GM18868 (cell line): ENCODE measurements at regions not wholly inside any gene's neighbourhood (a gene's known extent, or its start where the extent isn't known, plus 50 kb on each side); places are given as distances from the start of the nearest gene placed in this dataset.
"Not testable (repeated sequence)": the region's sequence is repeated elsewhere in the genome, so short reads cannot be mapped to it uniquely, and the experiment has no call there.

ENCODE experiments used
- ATAC-seq: cut with Tn5 transposase; IDR thresholded peaks from one replicate; pipeline ENCODE4 v1.9.1; 2021; ENCODE audit warnings: mild to moderate bottlenecking, moderate library complexity; ENCODE audit not compliant: unreplicated experiment

DNA sequence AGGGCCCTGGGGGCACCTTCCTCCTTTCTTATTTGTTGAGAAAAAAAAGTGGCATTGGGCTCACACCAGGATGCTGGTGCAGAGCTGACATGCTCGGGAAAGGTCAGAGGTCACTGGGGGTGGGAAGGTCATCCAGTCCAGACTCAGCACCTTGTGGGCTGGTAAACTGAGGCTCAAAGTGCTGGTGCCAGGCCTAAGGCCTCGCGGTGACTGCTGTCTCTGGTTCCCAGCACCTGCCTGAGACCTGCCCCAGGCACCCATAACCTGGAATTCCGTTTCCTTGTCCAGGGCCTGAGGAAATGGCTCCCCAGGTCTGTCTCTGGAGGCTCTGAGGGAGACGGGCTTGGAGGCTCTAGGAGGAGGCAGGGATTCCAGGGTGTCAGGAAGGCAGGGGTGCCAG, 521.0 kb downstream of the GOLGA6L6 start:
- not testable (repeated sequence) for ATAC-seq

DNA sequence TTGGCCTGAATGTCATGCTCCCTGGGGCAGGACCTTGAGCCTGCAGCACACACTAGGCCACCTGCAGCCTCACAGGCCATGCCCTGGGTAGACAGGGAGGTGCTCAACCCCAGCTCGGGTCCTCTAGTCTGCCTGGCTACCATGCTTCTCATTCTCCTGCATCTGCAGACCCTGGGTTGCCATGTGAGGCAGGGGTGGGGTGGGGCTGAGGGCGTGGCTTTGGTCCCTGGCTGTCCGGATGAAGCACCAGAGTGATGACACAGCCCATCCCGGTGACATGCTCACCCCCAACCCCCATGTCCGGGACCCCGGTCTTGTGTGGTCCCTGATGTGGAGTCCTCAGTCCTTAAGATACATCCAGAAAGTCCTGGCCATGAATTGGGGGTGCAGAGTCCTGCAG, 521.8 kb downstream of the GOLGA6L6 start:
- ATAC-seq = not testable (repeated sequence)

DNA sequence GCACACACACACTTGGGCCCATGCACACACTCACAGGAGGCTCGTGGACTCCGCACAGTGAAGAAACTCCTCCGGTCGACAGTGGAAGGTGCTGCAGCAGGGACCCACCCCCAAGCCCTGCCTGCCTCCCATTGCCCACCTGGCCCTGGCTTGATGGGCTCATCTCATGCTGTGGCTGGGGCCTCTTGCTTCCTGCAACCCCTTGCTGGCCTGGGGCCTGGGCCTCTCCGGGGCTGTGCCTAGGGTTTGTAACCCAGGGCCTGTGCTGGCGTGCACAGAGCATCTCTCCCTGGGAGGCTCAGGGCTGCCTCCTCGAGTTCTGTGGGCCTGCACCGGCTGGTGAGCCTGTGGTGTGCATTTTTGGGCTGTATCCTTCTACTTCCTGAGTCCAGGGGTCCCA, 524.0 kb downstream of the GOLGA6L6 start:
- ATAC-seq = not testable (repeated sequence)

GRCh38 chr15:20016941-20017340, 524.7 kb downstream of the GOLGA6L6 start:
- ATAC-seq = not testable (repeated sequence)

DNA sequence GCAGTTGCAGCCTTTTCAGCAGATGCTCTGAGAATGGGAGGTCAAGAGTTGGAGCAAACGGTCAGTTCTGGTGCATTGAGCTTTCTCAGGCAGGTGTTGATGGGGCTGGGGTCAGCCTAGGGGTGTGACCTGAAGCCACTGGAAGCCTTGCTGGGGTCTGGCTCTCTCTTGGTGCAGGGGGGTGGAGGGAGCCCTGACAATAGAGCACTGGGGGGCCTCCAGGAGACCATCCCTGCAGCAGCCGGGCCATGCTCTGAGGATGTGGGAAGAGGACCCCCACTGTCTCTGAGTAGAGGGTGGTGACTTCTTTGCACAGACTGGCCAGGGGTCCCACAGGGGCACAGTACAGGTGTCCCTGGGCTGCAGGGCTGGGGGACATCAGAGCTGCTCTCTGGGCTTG, 528.8 kb downstream of the GOLGA6L6 start:
- not testable (repeated sequence) for ATAC-seq

DNA sequence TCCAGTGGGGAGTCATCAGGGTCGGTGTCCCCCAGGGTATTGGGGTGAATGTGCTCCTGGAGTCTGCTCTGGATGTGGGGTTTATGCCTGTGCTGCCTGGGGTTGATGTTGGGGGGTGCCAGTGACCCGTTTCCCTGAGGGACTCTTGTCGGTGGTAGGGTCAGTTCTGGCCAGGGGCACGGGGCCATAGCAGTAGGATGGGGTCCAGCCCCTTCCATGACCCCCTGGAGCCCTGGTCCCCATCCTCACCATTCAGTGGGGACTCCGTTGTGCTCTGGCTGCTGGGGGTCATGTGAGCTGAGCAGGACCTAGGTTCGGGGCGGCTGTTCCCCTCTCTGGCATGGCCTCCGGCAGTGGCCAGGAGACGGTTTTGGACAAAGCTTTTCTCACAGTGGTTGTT, 530.8 kb downstream of the GOLGA6L6 start:
- ATAC-seq = not testable (repeated sequence)

DNA sequence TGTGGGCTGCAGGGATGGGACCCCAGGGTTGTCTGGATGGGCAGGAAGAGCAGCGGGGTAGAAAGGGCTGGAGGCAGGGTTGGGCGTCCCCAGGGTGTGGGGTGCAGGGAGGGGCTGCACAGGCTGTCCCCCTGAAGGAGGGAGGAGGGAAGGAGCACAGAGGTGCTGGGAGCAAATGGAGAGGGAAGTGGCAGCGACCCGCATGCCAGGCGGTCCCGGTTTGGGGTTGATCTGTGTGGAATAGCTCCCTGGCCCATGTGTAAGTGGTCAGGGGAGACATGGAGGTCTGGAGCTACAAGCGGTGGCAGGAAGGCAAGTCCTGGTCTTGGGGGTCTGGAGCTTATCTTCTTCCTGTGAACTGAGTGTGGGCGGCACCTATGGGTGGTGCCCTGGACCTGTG, 532.0 kb downstream of the GOLGA6L6 start:
- not testable (repeated sequence) for ATAC-seq

GRCh38 chr15:20007338-20007737, 534.3 kb downstream of the GOLGA6L6 start:
- not testable (repeated sequence) for ATAC-seq

DNA sequence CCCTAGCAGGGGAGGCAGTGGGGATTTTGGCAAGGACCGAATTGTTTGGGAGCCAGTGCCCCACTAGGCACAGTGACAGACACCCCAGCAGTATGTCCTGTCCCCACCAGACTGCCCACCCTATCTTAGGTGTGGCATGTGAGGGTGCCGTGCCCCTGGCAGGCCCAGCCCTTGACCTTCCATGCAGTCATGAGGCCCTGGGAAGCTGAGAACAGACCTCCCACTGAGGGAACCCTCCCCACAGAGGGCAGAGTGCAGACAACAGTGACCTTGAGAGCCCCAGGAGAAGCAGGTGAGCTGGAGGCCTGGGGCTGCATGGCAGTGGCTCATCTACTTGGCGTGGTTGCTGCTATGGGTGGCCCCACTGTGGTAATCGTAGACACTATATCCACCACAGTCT, 538.1 kb downstream of the GOLGA6L6 start:
- ATAC-seq = not testable (repeated sequence)

GRCh38 chr15:20002560-20002959, 539.0 kb downstream of the GOLGA6L6 start:
- not testable (repeated sequence) for ATAC-seq

DNA sequence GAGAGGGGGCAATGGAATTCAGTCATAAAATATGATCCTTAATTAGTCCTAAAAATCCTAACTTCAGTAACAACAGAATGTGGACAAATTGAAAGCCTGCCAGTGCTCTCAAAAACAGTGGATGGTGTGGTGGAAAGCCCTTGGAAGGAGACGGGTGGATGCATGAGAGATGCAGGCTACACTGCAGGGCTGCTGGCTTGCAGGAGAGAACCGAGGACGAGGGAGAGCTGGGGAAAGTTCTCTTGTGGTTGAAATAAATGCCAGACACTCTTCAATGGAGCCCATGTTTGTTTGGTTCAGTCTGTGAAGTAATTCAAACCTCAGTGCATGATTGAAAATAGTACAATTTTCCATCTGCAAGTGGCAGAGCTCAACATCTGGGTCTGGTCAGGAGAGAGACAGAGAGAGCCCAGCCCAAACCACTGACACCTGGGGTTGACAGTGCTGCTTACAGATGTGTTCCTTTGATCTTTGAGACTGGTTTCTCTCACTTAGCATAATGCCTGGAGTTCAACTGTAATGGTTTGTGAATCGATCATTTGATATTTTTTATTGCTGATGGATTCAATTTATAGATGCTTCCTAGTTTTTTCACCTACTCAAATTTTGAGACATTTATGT, 544.9 kb downstream of the GOLGA6L6 start:
- not testable (repeated sequence) for ATAC-seq

DNA sequence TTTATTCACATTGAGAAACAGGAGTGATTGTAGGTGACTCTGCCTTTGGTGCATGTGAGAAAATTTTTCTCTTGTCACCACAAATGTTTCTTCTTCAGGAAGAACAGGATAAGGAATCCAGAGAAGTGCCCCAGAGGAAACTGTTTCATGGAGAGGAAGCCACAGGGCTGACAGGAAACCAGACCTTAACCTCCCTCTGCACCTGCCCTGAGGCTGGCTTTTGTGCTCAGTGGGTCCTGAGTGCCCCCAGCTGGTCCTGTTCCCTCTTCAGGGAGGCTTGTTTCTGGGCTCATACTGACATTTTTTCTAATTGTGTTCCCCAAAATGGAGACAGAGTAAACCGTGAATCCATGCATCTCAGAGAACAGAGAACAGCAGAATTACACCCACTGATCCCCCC, 546.3 kb downstream of the GOLGA6L6 start:
- not testable (repeated sequence) for ATAC-seq

GRCh38 chr15:19992428-19992827, 549.2 kb downstream of the GOLGA6L6 start:
- no peak for ATAC-seq

GRCh38 chr15:19988094-19988660, 553.4 kb downstream of the GOLGA6L6 start:
- no peak for ATAC-seq

DNA sequence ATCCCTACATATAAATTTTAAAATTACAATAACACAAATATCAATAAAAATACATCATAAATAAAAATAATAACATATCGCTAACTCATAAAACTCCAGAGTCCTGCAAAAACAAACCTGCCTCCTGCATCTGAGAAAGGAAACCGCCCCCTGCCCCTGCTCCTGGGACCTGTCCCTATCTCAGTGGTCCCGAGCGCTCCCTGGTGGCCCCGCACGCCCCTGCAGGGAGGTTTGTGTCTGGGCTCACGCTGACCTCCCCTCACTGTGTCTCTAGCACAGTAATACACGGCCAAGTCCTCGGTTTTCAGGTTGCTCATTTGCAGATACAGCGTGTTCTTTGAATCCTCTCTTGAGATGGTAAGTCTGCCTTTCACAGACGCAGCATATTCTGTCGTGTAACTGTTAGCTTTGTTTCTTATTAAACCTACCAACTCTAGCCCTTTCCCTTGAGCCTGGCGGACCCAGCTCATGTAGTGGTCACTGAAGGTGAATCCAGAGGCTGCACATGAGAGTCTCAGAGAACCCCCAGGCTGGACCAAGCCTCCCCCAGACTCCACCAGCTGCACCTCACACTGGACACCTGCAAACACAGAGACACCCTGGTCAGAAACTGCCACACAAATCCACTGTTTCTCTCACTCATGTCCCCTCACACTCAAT, 554.1 kb downstream of the GOLGA6L6 start:
- ATAC-seq = no peak

- ATAC-seq = no peak
These were observed 557.5 kb downstream of the GOLGA6L6 start for GRCh38 chr15:19984101-19984500.

- ATAC-seq = no peak
These were observed 566.6 kb downstream of the GOLGA6L6 start for GRCh38 chr15:19974998-19975397.

DNA sequence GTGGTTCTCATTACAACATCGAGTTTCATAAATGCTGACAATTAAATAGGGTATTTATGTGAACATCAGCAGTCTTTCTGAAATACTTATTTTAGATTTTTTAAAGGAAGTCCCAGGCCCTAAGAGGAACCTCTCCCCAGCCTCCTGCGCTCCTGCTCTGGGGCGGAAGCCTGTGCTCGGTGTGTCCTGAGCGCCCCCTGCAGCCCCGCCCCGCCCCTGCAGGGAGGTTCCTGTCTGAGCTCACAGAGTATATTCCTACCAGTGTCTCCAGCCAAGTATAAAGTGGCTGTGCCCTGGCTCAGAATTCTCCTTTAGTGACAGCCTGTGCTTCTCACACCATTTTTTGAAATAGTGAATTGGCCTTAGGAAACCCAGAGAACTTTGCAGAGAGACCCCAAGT, 567.9 kb downstream of the GOLGA6L6 start:
- no peak for ATAC-seq

DNA sequence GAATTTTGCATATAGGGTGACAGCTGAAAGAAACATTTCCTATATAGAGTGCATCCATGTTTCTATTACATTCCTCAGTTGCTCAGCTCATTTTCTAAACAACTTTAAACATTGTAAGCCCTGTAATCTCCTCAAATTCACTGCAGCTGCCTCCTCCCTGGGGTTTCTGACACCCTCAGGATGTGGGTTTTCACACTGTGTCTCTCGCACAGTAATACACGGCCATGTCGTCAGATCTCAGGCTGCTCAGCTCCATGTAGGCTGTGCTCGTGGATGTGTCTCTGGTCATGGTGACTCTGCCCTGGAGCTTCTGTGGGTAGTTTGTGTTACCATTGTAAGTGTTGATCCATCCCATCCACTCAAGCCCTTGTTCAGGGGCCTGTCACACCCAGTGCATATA, 569.0 kb downstream of the GOLGA6L6 start:
- not testable (repeated sequence) for ATAC-seq

- ATAC-seq = not testable (repeated sequence)
These were observed 576.0 kb downstream of the GOLGA6L6 start for GRCh38 chr15:19965574-19965973.

GRCh38 chr15:19964480-19964879, 577.1 kb downstream of the GOLGA6L6 start:
- not testable (repeated sequence) for ATAC-seq

- no peak for ATAC-seq
These were observed 585.3 kb downstream of the GOLGA6L6 start for GRCh38 chr15:19956124-19956796.
